AG04449 (cell line): ENCODE measurements at regions not wholly inside any gene's neighbourhood (a gene's known extent, or its start where the extent isn't known, plus 50 kb on each side); places are given as distances from the start of the nearest gene placed in this dataset.

ENCODE experiments used
- CTCF ChIA-PET: fragments of 350-600 bp; formaldehyde crosslinking; extraction: SDS; loops from one replicate; lab custom pipeline; 2021; ENCODE audit warnings: antibody characterized with exemption; lab: Yijun Ruan, JAX
- POLR2A ChIA-PET: fragments of 400-600, 350-600 bp; formaldehyde crosslinking; extraction: SDS; loops from one replicate; lab custom pipeline; 2020; ENCODE audit warnings: antibody characterized with exemption, inconsistent platforms; lab: Yijun Ruan, JAX
- DNase-seq: peaks from one replicate; pipeline ENCODE4 v3.0.0-alpha.2; 2010; ENCODE audit warnings: low read depth, low spot score
- H3K4me3 ChIP-seq: 2 replicates; pipeline ENCODE4 v1.5.1; 2011; ENCODE audit warnings: low read depth, mild to moderate bottlenecking, control low read depth, low read length
- CTCF ChIP-seq: IDR thresholded peaks from one replicate; pipeline ENCODE4 v1.5.1; 2011; ENCODE audit warnings: mild to moderate bottlenecking, moderate library complexity, low read length, control low read depth, inconsistent platforms; ENCODE audit not compliant: insufficient read depth; ENCODE audit errors: missing control alignments

- ChIA-PET CTCF (interaction anchor here (0.8 to 1.3 kb wide), 4 partner anchors 148 to 207 kb away, joined by 3 to 4 read pairs (median 3); no protein-coding TSS in a partner anchor), POLR2A (no interaction called here)
- no peak for DNase-seq
- peak; percentile 24 for TF ChIP-seq CTCF
- no peak overlapping the region for H3K4me3 ChIP-seq
These were observed 53.6 kb upstream of the DYNC1I1 start for GRCh38 chr7:95718577-95719410.

- no peak for DNase-seq
- no peak overlapping the region for H3K4me3 ChIP-seq
- ChIA-PET CTCF (interaction anchor here (2.5 kb wide), 1 partner anchor 155 kb away, joined by 13 read pairs; no protein-coding TSS in a partner anchor), POLR2A (no interaction called here)
- no peak for TF ChIP-seq CTCF
These were observed 55.8 kb upstream of the DYNC1I1 start for GRCh38 chr7:95716357-95717122.

DNA sequence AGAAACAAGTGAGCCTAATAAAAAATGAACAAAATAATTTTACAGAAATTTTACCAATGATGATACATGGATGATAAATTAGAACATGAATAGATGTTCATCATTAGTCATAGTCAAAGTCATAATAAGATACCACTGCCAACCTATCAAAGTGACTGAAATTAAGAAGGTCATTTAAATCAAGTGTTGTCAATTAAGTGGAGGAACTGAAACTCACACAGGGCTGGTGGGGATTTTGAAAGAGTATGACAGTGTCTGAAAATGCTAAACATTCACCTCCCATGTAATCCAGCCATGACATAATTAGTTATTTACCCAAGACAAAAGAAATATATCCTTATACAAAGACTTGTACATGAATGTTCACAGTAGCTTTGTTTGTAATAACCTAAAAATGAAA, 57.1 kb upstream of the DYNC1I1 start:
- no peak for TF ChIP-seq CTCF
- ChIA-PET CTCF (interaction anchor here (2.5 kb wide), 1 partner anchor 156 kb away, joined by 13 read pairs; no protein-coding TSS in a partner anchor), POLR2A (no interaction called here)
- no peak for DNase-seq
- no peak overlapping the region for H3K4me3 ChIP-seq

- no peak for DNase-seq
- H3K4me3 ChIP-seq = no peak overlapping the region
- no peak for TF ChIP-seq CTCF
- ChIA-PET POLR2A (no interaction called here), CTCF (interaction anchor here (0.9 kb wide), 1 partner anchor 182 kb away, joined by 4 read pairs; no protein-coding TSS in a partner anchor)
These were observed 61.6 kb upstream of the DYNC1I1 start for GRCh38 chr7:95710711-95711110.

- TF ChIP-seq CTCF = no peak
- ChIA-PET CTCF (interaction anchor here (1.0 to 2.0 kb wide), 5 partner anchors 9 to 189 kb away, joined by 3 to 6 read pairs (median 3); no protein-coding TSS in a partner anchor), POLR2A (no interaction called here)
- no peak for DNase-seq
- H3K4me3 ChIP-seq = no peak overlapping the region
These were observed 71.4 kb upstream of the DYNC1I1 start for GRCh38 chr7:95700917-95701316.
